ENCODE measurements at regions not wholly inside any gene's neighbourhood (a gene's known extent, or its start where the extent isn't known, plus 50 kb on each side); places are given as distances from the start of the nearest gene placed in this dataset.

- Histone ChIP-seq H4K5ac (ENCODE audit: insufficient read length, low read depth, low read length) (no peak overlapping the region), H3K23ac (ENCODE audit: insufficient read length, low read depth, low read length) (no peak overlapping the region), H3K4me1 (ENCODE audit: insufficient read depth, low read length) (no peaks in the 10 kb centered on the region), H2AFZ (ENCODE audit: low read length) (no peak overlapping the region), H3K18ac (ENCODE audit: insufficient read length, low read depth, low read length) (no peak overlapping the region), H4K91ac (ENCODE audit: insufficient read length, low read depth, low read length) (no peak overlapping the region), H3K9ac (ENCODE audit: extremely low read depth, insufficient read length, low read length) (no peak overlapping the region), H3K4me2 (ENCODE audit: insufficient read depth, insufficient read length, low read length) (no peak overlapping the region), H3K14ac (ENCODE audit: insufficient read depth, low read length) (no peak overlapping the region), H3K27ac (ENCODE audit: insufficient read length, low read depth, low read length) (no peak overlapping the region), H3K9me3 (ENCODE audit: control insufficient read depth, low read depth, low read length) (no peaks in the 10 kb centered on the region), H3K4ac (ENCODE audit: low read depth, low read length) (no peak overlapping the region), H2BK5ac (ENCODE audit: insufficient read length, low read length) (no peak overlapping the region), H2BK20ac (ENCODE audit: low read depth, low read length, poor library complexity, severe bottlenecking) (no peak overlapping the region), H3K79me2 (ENCODE audit: insufficient read depth, low read length) (no peaks in the 10 kb centered on the region), H4K8ac (replicated peaks; ENCODE audit: insufficient read length, low read depth, low read length) (no peak overlapping the region), H3K56ac (ENCODE audit: insufficient read length, low read depth, low read length) (no peak overlapping the region), H4K20me1 (ENCODE audit: control insufficient read depth, insufficient read depth, insufficient read length) (no peaks in the 10 kb centered on the region), H2BK12ac (ENCODE audit: insufficient read length, low read depth, low read length) (no peak overlapping the region), H2AK5ac (ENCODE audit: insufficient read length, low read length) (no peak overlapping the region), H3K27me3 (ENCODE audit: insufficient read depth, low read length) (no peaks in the 10 kb centered on the region; the same call in 1 of the 2 replicates), H2BK15ac (ENCODE audit: low read depth, low read length) (no peak overlapping the region), H2BK120ac (ENCODE audit: low read depth, low read length, poor library complexity, severe bottlenecking) (no peak overlapping the region), H3K23me2 (ENCODE audit: insufficient read length, low read depth, low read length, poor library complexity, severe bottlenecking) (no peaks in the 10 kb centered on the region), H3K79me1 (ENCODE audit: insufficient read depth, low read depth, low read length, poor library complexity, severe bottlenecking) (no peaks in the 10 kb centered on the region), H3T11ph (ENCODE audit: low read length) (no peak overlapping the region)
- Mint-ChIP-seq H3K27ac (no peak overlapping the region), H3K9me3 (no peaks in the 10 kb centered on the region), H3K27me3 (ENCODE audit: low read depth) (no peaks in the 10 kb centered on the region), H3K4me3 (no peak overlapping the region), H3K36me3 (ENCODE audit: insufficient read depth in 1 of 3, low read depth in 3 of 3) (peaks cover 0 to 2% (median 0%) of the 10 kb centered on the region in 3 experiments; a peak in 1 of 7 replicates), H3K4me1 (peaks cover 0 to 9% of the 10 kb centered on the region in 2 experiments; a peak in 2 of 4 replicates)
- no peak for DNase-seq
- no CpG with 5 or more reads among the region's 7 CpGs for WGBS (ENCODE audit: extremely low coverage, insufficient read length, low lambda C conversion rate)
- TF ChIP-seq CTCF (conservative IDR thresholded peaks at IDR 0.05): no peak
Observed at GRCh38 chr9:81031422-81032029, 657.8 kb downstream of the TLE1 start.

Data from H9 (cell line).